Chondrocyte (in vitro differentiated cells): ENCODE measurements at regions not wholly inside any gene's neighbourhood (a gene's known extent, or its start where the extent isn't known, plus 50 kb on each side); places are given as distances from the start of the nearest gene placed in this dataset.
"Not testable (repeated sequence)": the region's sequence is repeated elsewhere in the genome, so short reads cannot be mapped to it uniquely, and the experiment has no call there.

Experiments used
- DNase-seq: peaks from one replicate; pipeline ENCODE4 v3.0.0; 2021; ENCODE audit warnings: mixed read lengths, low spot score
- H3K27ac Mint-ChIP-seq: one replicate; pipeline ENCODE4 v1.8.0; 2021; ENCODE audit warnings: mild to moderate bottlenecking, moderate library complexity, mixed read lengths; ENCODE audit not compliant: unreplicated experiment
- H3K27me3 Mint-ChIP-seq: 2 replicates; pipeline ENCODE4 v1.8.0; 2021; ENCODE audit warnings: low read depth, mixed read lengths
- H3K36me3 Mint-ChIP-seq: 2 replicates; pipeline ENCODE4 v1.8.0; 2021; ENCODE audit warnings: low read depth, mixed read lengths
- H3K4me1 Mint-ChIP-seq: 2 replicates; pipeline ENCODE4 v1.8.0; 2021; ENCODE audit warnings: low read depth, mild to moderate bottlenecking, mixed read lengths
- H3K4me3 Mint-ChIP-seq: one replicate; pipeline ENCODE4 v1.8.0; 2021; ENCODE audit warnings: mild to moderate bottlenecking, moderate library complexity, mixed read lengths; ENCODE audit not compliant: unreplicated experiment
- H3K9me3 Mint-ChIP-seq: 2 replicates; pipeline ENCODE4 v1.8.0; 2021; ENCODE audit warnings: low read depth, mixed read lengths
- TF ChIP-seq, protein P1 (sequence below): fragments of 200-600 bp; sonication (generic); IDR thresholded peaks from 2 replicates; pipeline ENCODE4 v1.5.0; 2021; ENCODE audit warnings: antibody characterized with exemption, mild to moderate bottlenecking, moderate library complexity

DNA sequence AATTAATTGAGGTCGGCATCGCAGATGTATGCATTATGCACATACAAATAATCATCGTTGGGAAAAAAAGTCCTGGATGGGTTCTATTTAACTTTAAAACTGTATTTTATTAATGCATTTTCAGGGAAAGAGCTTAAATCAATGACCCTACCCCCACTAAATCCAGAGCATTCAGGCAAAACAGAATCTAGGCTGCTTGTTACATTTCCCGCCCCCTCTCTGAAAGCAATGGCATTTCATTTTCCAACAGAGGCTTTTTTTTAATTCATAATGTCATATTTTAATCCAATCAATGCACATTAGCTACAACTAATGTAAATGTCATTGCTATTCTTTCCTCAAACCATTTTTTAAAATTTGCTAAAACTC, 117.4 kb upstream of the GRIA1 start:
- Mint-ChIP-seq H3K27me3 (peaks cover 7% of the 10 kb centered on the region), H3K9me3 (peaks cover 3% of the 10 kb centered on the region), H3K36me3 (no peaks in the 10 kb centered on the region), H3K4me1 (no peaks in the 10 kb centered on the region), H3K27ac (no peak overlapping the region), H3K4me3 (no peak overlapping the region)
- TF ChIP-seq, protein P1, sequence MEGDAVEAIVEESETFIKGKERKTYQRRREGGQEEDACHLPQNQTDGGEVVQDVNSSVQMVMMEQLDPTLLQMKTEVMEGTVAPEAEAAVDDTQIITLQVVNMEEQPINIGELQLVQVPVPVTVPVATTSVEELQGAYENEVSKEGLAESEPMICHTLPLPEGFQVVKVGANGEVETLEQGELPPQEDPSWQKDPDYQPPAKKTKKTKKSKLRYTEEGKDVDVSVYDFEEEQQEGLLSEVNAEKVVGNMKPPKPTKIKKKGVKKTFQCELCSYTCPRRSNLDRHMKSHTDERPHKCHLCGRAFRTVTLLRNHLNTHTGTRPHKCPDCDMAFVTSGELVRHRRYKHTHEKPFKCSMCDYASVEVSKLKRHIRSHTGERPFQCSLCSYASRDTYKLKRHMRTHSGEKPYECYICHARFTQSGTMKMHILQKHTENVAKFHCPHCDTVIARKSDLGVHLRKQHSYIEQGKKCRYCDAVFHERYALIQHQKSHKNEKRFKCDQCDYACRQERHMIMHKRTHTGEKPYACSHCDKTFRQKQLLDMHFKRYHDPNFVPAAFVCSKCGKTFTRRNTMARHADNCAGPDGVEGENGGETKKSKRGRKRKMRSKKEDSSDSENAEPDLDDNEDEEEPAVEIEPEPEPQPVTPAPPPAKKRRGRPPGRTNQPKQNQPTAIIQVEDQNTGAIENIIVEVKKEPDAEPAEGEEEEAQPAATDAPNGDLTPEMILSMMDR = no peak
- DNase-seq = no peak

GRCh38 chr5:153381630-153382029, 108.8 kb upstream of the GRIA1 start:
- H3K36me3 Mint-ChIP-seq, H3K4me1 Mint-ChIP-seq, H3K4me3 Mint-ChIP-seq, H3K27me3 Mint-ChIP-seq, DNase-seq, H3K27ac Mint-ChIP-seq: not testable (repeated sequence)
- H3K9me3 Mint-ChIP-seq = peaks cover 27% of the 10 kb centered on the region

DNA sequence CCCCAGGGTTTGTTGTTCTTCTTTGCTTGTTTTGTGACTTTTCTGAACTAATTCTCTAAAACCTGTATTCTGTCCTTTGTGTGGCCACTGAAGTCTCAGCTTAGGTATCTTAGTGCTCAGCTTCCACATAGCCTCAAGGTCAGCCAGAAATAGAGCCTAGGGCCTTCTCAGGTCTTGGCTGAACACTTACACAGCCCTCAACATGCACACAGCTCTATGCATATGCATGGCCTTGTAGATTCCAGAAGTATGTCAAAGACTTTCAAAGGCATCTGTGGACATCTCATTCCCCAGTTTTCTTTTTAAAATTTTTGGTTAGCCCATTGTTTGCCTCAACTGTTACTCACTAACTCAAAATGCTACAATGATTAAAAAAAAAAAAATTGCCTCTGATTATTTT, 99.9 kb upstream of the GRIA1 start:
- H3K36me3 Mint-ChIP-seq = no peaks in the 10 kb centered on the region
- no peaks in the 10 kb centered on the region for H3K4me1 Mint-ChIP-seq
- no peak overlapping the region for H3K27ac Mint-ChIP-seq
- H3K27me3 Mint-ChIP-seq = peaks cover 1% of the 10 kb centered on the region
- H3K9me3 Mint-ChIP-seq = peaks cover 5% of the 10 kb centered on the region
- no peak overlapping the region for H3K4me3 Mint-ChIP-seq
- DNase-seq = no peak
- TF ChIP-seq, protein P1 = no peak

DNA sequence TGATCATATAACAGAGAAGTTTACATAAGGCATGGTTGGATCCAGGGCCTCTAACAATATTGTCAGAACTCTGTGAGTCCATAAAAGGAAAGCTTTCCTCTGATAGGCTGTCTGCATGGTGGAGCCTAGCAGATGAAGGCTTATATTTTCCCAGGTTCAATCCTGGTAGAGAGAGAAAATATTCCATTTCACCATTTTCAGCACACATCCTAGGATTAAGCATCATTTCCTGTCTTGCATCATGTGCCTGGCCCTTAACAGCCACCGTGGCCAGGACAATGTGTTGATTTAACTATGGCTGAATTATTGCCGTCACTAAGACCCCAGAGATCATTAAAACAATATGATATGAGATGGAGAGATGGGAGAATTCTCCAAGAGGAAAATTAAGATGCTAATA, 90.9 kb upstream of the GRIA1 start:
- Mint-ChIP-seq H3K4me1 (peaks cover 13% of the 10 kb centered on the region), H3K27ac (no peak overlapping the region), H3K27me3 (peaks cover 3% of the 10 kb centered on the region), H3K9me3 (no peaks in the 10 kb centered on the region), H3K4me3 (no peak overlapping the region), H3K36me3 (no peaks in the 10 kb centered on the region)
- no peak for DNase-seq
- TF ChIP-seq, protein P1 = no peak

DNA sequence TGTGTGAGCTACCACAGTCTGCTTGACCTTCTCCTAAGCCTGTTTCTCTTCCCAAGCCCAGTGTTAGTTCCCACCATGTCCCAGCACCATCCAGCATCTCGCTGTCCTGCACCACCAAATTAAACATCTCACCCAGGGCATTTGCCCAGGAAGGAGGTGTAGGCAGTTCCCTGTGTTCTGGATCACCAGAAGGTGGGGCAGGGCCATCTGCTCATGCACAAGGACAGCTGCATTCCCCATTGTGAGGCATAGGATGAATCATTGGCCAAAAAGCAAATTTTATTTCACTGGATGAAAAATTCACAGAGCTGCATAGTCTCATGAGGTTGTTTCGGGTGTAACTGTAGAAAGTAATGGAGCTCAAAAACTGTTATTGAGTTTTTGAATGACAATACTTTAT, 89.5 kb upstream of the GRIA1 start:
- H3K27me3 Mint-ChIP-seq = peaks cover 2% of the 10 kb centered on the region
- no peaks in the 10 kb centered on the region for H3K9me3 Mint-ChIP-seq
- H3K4me1 Mint-ChIP-seq = peaks cover 13% of the 10 kb centered on the region
- DNase-seq = no peak
- TF ChIP-seq, protein P1 = no peak
- H3K27ac Mint-ChIP-seq = no peak overlapping the region
- no peak overlapping the region for H3K4me3 Mint-ChIP-seq
- H3K36me3 Mint-ChIP-seq = no peaks in the 10 kb centered on the region

DNA sequence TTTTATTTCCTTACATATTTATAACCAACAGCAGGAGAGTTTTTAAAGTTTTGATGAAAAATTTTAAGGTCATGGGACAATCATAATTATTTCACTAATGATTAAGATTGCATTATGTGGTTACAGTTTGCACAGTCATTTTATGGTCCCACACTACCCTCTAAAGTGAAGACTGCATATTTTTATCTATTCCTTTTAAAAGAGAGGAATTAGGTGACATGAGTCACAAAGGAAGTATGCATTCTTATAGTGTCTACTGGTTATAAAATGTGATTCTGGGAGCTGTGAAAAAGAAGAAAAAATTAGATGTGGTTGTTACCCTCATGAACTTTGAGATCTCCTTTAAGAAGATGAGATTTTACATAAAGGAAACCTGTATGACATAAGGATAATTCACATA, 87.9 kb upstream of the GRIA1 start:
- no peak overlapping the region for H3K4me3 Mint-ChIP-seq
- no peak overlapping the region for H3K27ac Mint-ChIP-seq
- H3K36me3 Mint-ChIP-seq = no peaks in the 10 kb centered on the region
- H3K9me3 Mint-ChIP-seq = no peaks in the 10 kb centered on the region
- peaks cover 2% of the 10 kb centered on the region for H3K27me3 Mint-ChIP-seq
- H3K4me1 Mint-ChIP-seq = peaks cover 13% of the 10 kb centered on the region
- DNase-seq = no peak
- TF ChIP-seq, protein P1 = peak; percentile 47
